ENCODE measurements at regions not wholly inside any gene's neighbourhood (a gene's known extent, or its start where the extent isn't known, plus 50 kb on each side); places are given as distances from the start of the nearest gene placed in this dataset.

GRCh38 chr1:118736322-118736721 is 251.8 kb downstream of the TBX15 start:
- TF ChIP-seq, protein P1, sequence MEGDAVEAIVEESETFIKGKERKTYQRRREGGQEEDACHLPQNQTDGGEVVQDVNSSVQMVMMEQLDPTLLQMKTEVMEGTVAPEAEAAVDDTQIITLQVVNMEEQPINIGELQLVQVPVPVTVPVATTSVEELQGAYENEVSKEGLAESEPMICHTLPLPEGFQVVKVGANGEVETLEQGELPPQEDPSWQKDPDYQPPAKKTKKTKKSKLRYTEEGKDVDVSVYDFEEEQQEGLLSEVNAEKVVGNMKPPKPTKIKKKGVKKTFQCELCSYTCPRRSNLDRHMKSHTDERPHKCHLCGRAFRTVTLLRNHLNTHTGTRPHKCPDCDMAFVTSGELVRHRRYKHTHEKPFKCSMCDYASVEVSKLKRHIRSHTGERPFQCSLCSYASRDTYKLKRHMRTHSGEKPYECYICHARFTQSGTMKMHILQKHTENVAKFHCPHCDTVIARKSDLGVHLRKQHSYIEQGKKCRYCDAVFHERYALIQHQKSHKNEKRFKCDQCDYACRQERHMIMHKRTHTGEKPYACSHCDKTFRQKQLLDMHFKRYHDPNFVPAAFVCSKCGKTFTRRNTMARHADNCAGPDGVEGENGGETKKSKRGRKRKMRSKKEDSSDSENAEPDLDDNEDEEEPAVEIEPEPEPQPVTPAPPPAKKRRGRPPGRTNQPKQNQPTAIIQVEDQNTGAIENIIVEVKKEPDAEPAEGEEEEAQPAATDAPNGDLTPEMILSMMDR (conservative IDR thresholded peaks at IDR 0.05; ENCODE audit: low read length), result no peak
- no peak for TF ChIP-seq EZH2phosphoT487 (IDR thresholded peaks at IDR 0.05; ENCODE audit: borderline replicate concordance, low read depth, low read length)

All from OCI-LY7 (cell line).